ENCODE measurements at regions not wholly inside any gene's neighbourhood (a gene's known extent, or its start where the extent isn't known, plus 50 kb on each side); places are given as distances from the start of the nearest gene placed in this dataset.

DNA sequence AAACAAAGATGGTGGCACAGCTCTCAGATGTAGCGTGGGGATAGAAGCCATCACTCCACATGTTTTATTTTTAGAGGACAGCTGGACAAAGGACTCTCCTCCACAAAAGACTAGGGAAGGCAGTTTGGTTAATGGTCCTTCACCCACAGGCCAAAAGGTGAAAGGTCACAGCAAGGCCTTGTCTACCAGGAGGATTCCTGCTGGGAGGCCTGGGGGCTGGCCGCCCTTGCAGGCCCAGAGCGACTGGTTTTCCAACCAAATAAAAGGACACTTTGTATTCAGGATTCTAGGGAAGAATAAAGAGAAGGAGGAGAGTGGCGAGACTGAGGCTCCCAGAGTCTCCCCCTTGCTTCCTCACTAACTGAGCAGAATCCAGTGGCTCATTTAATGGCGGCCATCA lies 94.3 kb downstream of the AXIN2 start:
- 96 to 97% methylated on average over 5 of the region's 5 CpGs for WGBS, 2 donors
- DNase-seq, result no peak
- H3K9me3 ChIP-seq (ENCODE audit: control insufficient read depth in 4 of 4, insufficient read depth in 3 of 4, low read length in 3 of 4), result peaks cover 0 to 2% (median 0%) of the 10 kb centered on the region in 4 donors
- H3K4me3 ChIP-seq, result no peak overlapping the region
- H3K36me3 ChIP-seq (ENCODE audit: control insufficient read depth in 4 of 4, insufficient read depth in 4 of 4, low read length in 4 of 4), result no peaks in the 10 kb centered on the region
- no peak overlapping the region for H3K27ac ChIP-seq (ENCODE audit: low read depth in 1 of 2, low read length in 1 of 2)
- TF ChIP-seq, protein P1, sequence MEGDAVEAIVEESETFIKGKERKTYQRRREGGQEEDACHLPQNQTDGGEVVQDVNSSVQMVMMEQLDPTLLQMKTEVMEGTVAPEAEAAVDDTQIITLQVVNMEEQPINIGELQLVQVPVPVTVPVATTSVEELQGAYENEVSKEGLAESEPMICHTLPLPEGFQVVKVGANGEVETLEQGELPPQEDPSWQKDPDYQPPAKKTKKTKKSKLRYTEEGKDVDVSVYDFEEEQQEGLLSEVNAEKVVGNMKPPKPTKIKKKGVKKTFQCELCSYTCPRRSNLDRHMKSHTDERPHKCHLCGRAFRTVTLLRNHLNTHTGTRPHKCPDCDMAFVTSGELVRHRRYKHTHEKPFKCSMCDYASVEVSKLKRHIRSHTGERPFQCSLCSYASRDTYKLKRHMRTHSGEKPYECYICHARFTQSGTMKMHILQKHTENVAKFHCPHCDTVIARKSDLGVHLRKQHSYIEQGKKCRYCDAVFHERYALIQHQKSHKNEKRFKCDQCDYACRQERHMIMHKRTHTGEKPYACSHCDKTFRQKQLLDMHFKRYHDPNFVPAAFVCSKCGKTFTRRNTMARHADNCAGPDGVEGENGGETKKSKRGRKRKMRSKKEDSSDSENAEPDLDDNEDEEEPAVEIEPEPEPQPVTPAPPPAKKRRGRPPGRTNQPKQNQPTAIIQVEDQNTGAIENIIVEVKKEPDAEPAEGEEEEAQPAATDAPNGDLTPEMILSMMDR (IDR thresholded peaks at IDR 0.05; ENCODE audit: control extremely low read depth, extremely low read depth), result no peak
- peaks cover 0 to 21% (median 7%) of the 10 kb centered on the region in 5 donors for H3K4me1 ChIP-seq (ENCODE audit: control insufficient read depth in 5 of 5, insufficient read depth in 5 of 5, low read length in 5 of 5)
- H3K27me3 ChIP-seq (ENCODE audit: control insufficient read depth in 3 of 3, insufficient read depth in 3 of 3, low read length in 2 of 3), result no peaks in the 10 kb centered on the region
- H3K9ac ChIP-seq (ENCODE audit: insufficient read depth in 1 of 2, low read length in 2 of 2), result no peak overlapping the region
- no peak for ATAC-seq (ENCODE audit: insufficient read depth, low FRiP score)

- DNase-seq (no peak), ATAC-seq (ENCODE audit: insufficient read depth, low FRiP score) (no peak)
- Histone ChIP-seq H3K27ac (ENCODE audit: low read depth in 1 of 2, low read length in 1 of 2) (no peak overlapping the region), H3K9ac (ENCODE audit: insufficient read depth in 1 of 2, low read length in 2 of 2) (no peak overlapping the region), H3K36me3 (ENCODE audit: control insufficient read depth in 4 of 4, insufficient read depth in 4 of 4, low read length in 4 of 4) (no peaks in the 10 kb centered on the region), H3K9me3 (ENCODE audit: control insufficient read depth in 4 of 4, insufficient read depth in 3 of 4, low read length in 3 of 4) (peaks cover 0 to 2% (median 0%) of the 10 kb centered on the region in 4 donors), H3K4me1 (ENCODE audit: control insufficient read depth in 5 of 5, insufficient read depth in 5 of 5, low read length in 5 of 5) (peaks cover 0 to 16% (median 6%) of the 10 kb centered on the region in 5 donors), H3K27me3 (ENCODE audit: control insufficient read depth in 3 of 3, insufficient read depth in 3 of 3, low read length in 2 of 3) (no peaks in the 10 kb centered on the region), H3K4me3 (no peak overlapping the region)
- TF ChIP-seq, protein P1 (IDR thresholded peaks at IDR 0.05; ENCODE audit: control extremely low read depth, extremely low read depth), result no peak
- WGBS, 2 donors, result 90 to 94% methylated on average over 6 of the region's 6 CpGs
Observed at GRCh38 chr17:65466547-65466946, 94.9 kb downstream of the AXIN2 start.

DNA sequence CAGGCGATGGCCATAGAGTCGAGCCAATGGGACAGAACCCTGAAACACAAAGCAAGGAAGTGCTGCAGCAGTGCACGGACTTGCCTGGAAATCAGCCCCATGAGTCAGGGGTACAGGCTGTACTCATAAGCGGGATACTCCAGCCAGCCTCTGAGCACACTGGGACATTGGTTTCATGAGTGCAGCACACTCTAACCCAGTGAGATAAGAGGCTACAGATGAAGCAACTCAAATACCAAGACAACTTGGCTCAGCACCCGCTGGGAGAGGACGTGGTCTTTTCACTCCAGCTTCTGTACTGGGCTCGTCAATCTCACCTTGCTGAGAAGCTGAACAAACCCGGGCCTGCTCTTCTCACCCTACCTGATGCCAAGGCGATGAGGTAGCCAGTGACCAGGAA lies 98.2 kb downstream of the AXIN2 start:
- Histone ChIP-seq H3K4me1 (ENCODE audit: control insufficient read depth in 5 of 5, insufficient read depth in 5 of 5, low read length in 5 of 5) (peaks cover 0 to 8% (median 6%) of the 10 kb centered on the region in 5 donors), H3K27ac (ENCODE audit: low read depth in 1 of 2, low read length in 1 of 2) (peak overlapping the region; percentile 72 to 88), H3K4me3 (no peak overlapping the region), H3K27me3 (ENCODE audit: control insufficient read depth in 3 of 3, insufficient read depth in 3 of 3, low read length in 2 of 3) (no peaks in the 10 kb centered on the region), H3K9me3 (ENCODE audit: control insufficient read depth in 4 of 4, insufficient read depth in 3 of 4, low read length in 3 of 4) (no peaks in the 10 kb centered on the region), H3K9ac (ENCODE audit: insufficient read depth in 1 of 2, low read length in 2 of 2) (no peak overlapping the region), H3K36me3 (ENCODE audit: control insufficient read depth in 4 of 4, insufficient read depth in 4 of 4, low read length in 4 of 4) (no peaks in the 10 kb centered on the region)
- 44 to 60% methylated on average over 9 of the region's 9 CpGs for WGBS, 2 donors
- DNase-seq (peak; percentile 50 to 81 (median 65)), ATAC-seq (ENCODE audit: insufficient read depth, low FRiP score) (peak; percentile 92)
- TF ChIP-seq, protein P1 (IDR thresholded peaks at IDR 0.05; ENCODE audit: control extremely low read depth, extremely low read depth), result no peak

Measured in lung (tissue), 11 donors.